H1 (cell line): ENCODE measurements at regions not wholly inside any gene's neighbourhood (a gene's known extent, or its start where the extent isn't known, plus 50 kb on each side); places are given as distances from the start of the nearest gene placed in this dataset.

Experiments
- CTCF ChIA-PET: fragments of 300-600 bp; sonication (Branson Sonifier 250); formaldehyde crosslinking; loops from one replicate; lab custom pipeline; 2021; ENCODE audit not compliant: partially characterized antibody; lab: Charles Lee
- POLR2A ChIA-PET: fragments of 300-600 bp; sonication (Branson Sonifier 250); formaldehyde crosslinking; loops from one replicate; lab custom pipeline; 2021; ENCODE audit warnings: inconsistent platforms; ENCODE audit not compliant: partially characterized antibody; lab: Charles Lee
- DNase-seq, 2 experiments: peaks; one replicate each; pipeline versions ENCODE4 v3.0.0 to v3.0.0-alpha.2; 2010 to 2022; ENCODE audit warnings: low spot score in 2 of 2, low read depth in 1 of 2, mixed read lengths in 1 of 2
- FAIRE-seq: peaks from 2 replicates; lab custom pipeline; 2011; peaks lifted over from hg19 to GRCh38; lab: Jason Lieb, UNC
- H2AFZ ChIP-seq: 2 replicates; pipeline ENCODE4 v1.8.1; 2012; ENCODE audit warnings: low read length, inconsistent platforms
- H2AK5ac ChIP-seq: 2 replicates; pipeline ENCODE4 v1.6.1; 2013; ENCODE audit warnings: low read depth, low read length
- H2BK120ac ChIP-seq: replicated peaks from 2 replicates; pipeline ENCODE3; 2013; ENCODE audit warnings: low read depth, low read length, inconsistent platforms
- H2BK12ac ChIP-seq: 2 replicates; pipeline ENCODE4 v1.6.1; 2013; ENCODE audit warnings: low read depth, low read length
- H2BK15ac ChIP-seq: 2 replicates; pipeline ENCODE4 v1.6.1; 2013; ENCODE audit warnings: low read length
- H2BK20ac ChIP-seq: 2 replicates; pipeline ENCODE4 v1.6.1; 2013; ENCODE audit warnings: low read length
- H2BK5ac ChIP-seq: 2 replicates; pipeline ENCODE4 v1.6.1; 2013; ENCODE audit warnings: low read depth, low read length
- H3K14ac ChIP-seq: 2 replicates; pipeline ENCODE4 v1.6.1; 2013; ENCODE audit warnings: inconsistent platforms; ENCODE audit not compliant: insufficient read length
- H3K18ac ChIP-seq: 2 replicates; pipeline ENCODE4 v1.6.1; 2013; ENCODE audit warnings: low read length; ENCODE audit errors: extremely low read depth
- H3K23ac ChIP-seq: 2 replicates; pipeline ENCODE4 v1.6.1; 2013; ENCODE audit warnings: inconsistent platforms; ENCODE audit not compliant: insufficient read length
- H3K23me2 ChIP-seq: 2 replicates; pipeline ENCODE4 v1.6.1; 2013; ENCODE audit warnings: low read depth, low read length
- H3K27ac ChIP-seq: 2 replicates; pipeline ENCODE4 v1.6.1; 2011; ENCODE audit warnings: low read depth, low read length, inconsistent platforms
- H3K27me3 ChIP-seq, 4 experiments: replicated peaks in 1 of 4; 1 replicate in 1 of 4; 2 replicates in 3 of 4; pipeline versions ENCODE4 v1.6.1 to v1.8.1; 2011 to 2013; ENCODE audit warnings: low read length in 3 of 4, mild to moderate bottlenecking in 3 of 4, inconsistent platforms in 2 of 4, mixed read lengths in 2 of 4, moderate library complexity in 1 of 4; ENCODE audit not compliant: control insufficient read depth in 3 of 4, insufficient read depth in 3 of 4; ENCODE audit errors: extremely low read depth in 1 of 4
- H3K36me3 ChIP-seq, 4 experiments: 2 replicates each; pipeline versions ENCODE4 v1.6.1 to v1.8.1; 2011 to 2013; ENCODE audit warnings: mild to moderate bottlenecking in 4 of 4, low read length in 3 of 4, moderate library complexity in 2 of 4, control low read depth in 1 of 4, inconsistent platforms in 1 of 4; ENCODE audit not compliant: insufficient read depth in 4 of 4, control insufficient read depth in 2 of 4
- H3K4ac ChIP-seq: replicated peaks from 2 replicates; pipeline ENCODE3; 2013; ENCODE audit warnings: low read length, low read depth, mixed read lengths, inconsistent platforms; ENCODE audit not compliant: insufficient read length
- H3K4me1 ChIP-seq, 4 experiments: replicated peaks in 1 of 4; 1 replicate in 1 of 4; 2 replicates in 3 of 4; pipeline versions ENCODE4 v1.6.1 to v1.8.1; 2011 to 2013; ENCODE audit warnings: low read length in 3 of 4, inconsistent platforms in 2 of 4, mixed read lengths in 1 of 4; ENCODE audit not compliant: insufficient read depth in 4 of 4, control insufficient read depth in 3 of 4
- H3K4me2 ChIP-seq, 2 experiments: 2 replicates each; pipeline versions ENCODE4 v1.6.1 to v1.8.1; 2011 to 2013; ENCODE audit warnings: low read depth in 2 of 2, low read length in 2 of 2, control low read depth in 1 of 2, inconsistent platforms in 1 of 2, mild to moderate bottlenecking in 1 of 2; ENCODE audit not compliant: insufficient read depth in 1 of 2
- H3K4me3 ChIP-seq, 4 experiments: fragments of 200-600, 300-600 bp in 1 of 4; sonication (generic), shearing (Covaris generic), sonication (Bioruptor Twin) in 1 of 4; 2 replicates each; pipeline versions ENCODE4 v1.5.1 to v1.8.1; 2011 to 2016; ENCODE audit warnings: low read length in 4 of 4, low read depth in 3 of 4, control low read depth in 2 of 4, inconsistent platforms in 2 of 4, mild to moderate bottlenecking in 2 of 4, mixed read lengths in 1 of 4, moderate library complexity in 1 of 4; ENCODE audit not compliant: insufficient read depth in 2 of 4; ENCODE audit errors: extremely low read depth in 1 of 4
- H3K56ac ChIP-seq: replicated peaks from 2 replicates; pipeline ENCODE3; 2013; ENCODE audit warnings: low read depth, mild to moderate bottlenecking, mixed read lengths, low read length, inconsistent platforms; ENCODE audit not compliant: insufficient read length
- H3K79me1 ChIP-seq: 2 replicates; pipeline ENCODE4 v1.6.1; 2013; ENCODE audit warnings: low read depth, low read length, control low read depth
- H3K79me2 ChIP-seq, 2 experiments: 2 replicates each; pipeline versions ENCODE4 v1.6.1 to v1.8.1; 2012 to 2013; ENCODE audit warnings: low read length in 2 of 2, mild to moderate bottlenecking in 2 of 2, inconsistent platforms in 1 of 2; ENCODE audit not compliant: insufficient read depth in 2 of 2, control insufficient read depth in 1 of 2
- H3K9ac ChIP-seq, 4 experiments: replicated peaks in 1 of 4; 1 replicate in 1 of 4; 2 replicates in 3 of 4; pipeline versions ENCODE4 v1.6.1 to v1.8.1; 2011 to 2013; ENCODE audit warnings: low read depth in 3 of 4, low read length in 3 of 4, control low read depth in 2 of 4, mild to moderate bottlenecking in 2 of 4, moderate library complexity in 2 of 4, inconsistent platforms in 1 of 4; ENCODE audit errors: extremely low read depth in 1 of 4
- H3K9me3 ChIP-seq, 2 experiments: 2 replicates each; pipeline versions ENCODE4 v1.6.1 to v1.8.1; 2012 to 2013; ENCODE audit warnings: mild to moderate bottlenecking in 2 of 2, moderate library complexity in 2 of 2, control low read depth in 1 of 2, inconsistent platforms in 1 of 2, low read depth in 1 of 2, low read length in 1 of 2, mixed read lengths in 1 of 2; ENCODE audit not compliant: insufficient read depth in 2 of 2
- H4K20me1 ChIP-seq, 2 experiments: replicated peaks in 1 of 2; 2 replicates each; pipeline versions ENCODE3 to v1.8.1; 2011 to 2013; ENCODE audit warnings: inconsistent platforms in 2 of 2, low read length in 2 of 2, mild to moderate bottlenecking in 1 of 2; ENCODE audit not compliant: insufficient read depth in 2 of 2, control insufficient read depth in 1 of 2
- H4K5ac ChIP-seq: 2 replicates; pipeline ENCODE4 v1.6.1; 2013; ENCODE audit warnings: low read length, low read depth, mixed read lengths, inconsistent platforms; ENCODE audit not compliant: insufficient read length
- H4K8ac ChIP-seq: 2 replicates; pipeline ENCODE4 v1.8.0; 2013; ENCODE audit warnings: mild to moderate bottlenecking, moderate library complexity, low read length, inconsistent platforms; ENCODE audit not compliant: insufficient read depth; ENCODE audit errors: extremely low read depth
- H4K91ac ChIP-seq: replicated peaks from 2 replicates; pipeline ENCODE3; 2013; ENCODE audit warnings: low read length, mixed read lengths, inconsistent platforms; ENCODE audit not compliant: insufficient read length
- BACH1 ChIP-seq: IDR thresholded peaks from 2 replicates; pipeline ENCODE4 v1.6.1; 2012; ENCODE audit warnings: low read length, improper control_type of control experiment
- CBX5 ChIP-seq: fragments of 300-800, 300-1000 bp; sonication (generic); IDR thresholded peaks from 2 replicates; pipeline ENCODE4 v1.7.1; 2016; ENCODE audit warnings: antibody characterized with exemption, low read length, low read depth
- CHD2 ChIP-seq: IDR thresholded peaks from 2 replicates; pipeline ENCODE4 v1.6.1; 2012; ENCODE audit warnings: low read length, improper control_type of control experiment
- EGR1 ChIP-seq: IDR thresholded peaks from 2 replicates; pipeline ENCODE4 v1.6.1; 2011; ENCODE audit warnings: low read depth, low read length, borderline replicate concordance
- KDM1A ChIP-seq: fragments of 200-600, 300-600 bp; sonication (generic); IDR thresholded peaks from 2 replicates; pipeline ENCODE4 v1.7.1; 2016; ENCODE audit warnings: mild to moderate bottlenecking, low read length, borderline replicate concordance
- POLR2AphosphoS5 ChIP-seq: IDR thresholded peaks from 2 replicates; pipeline ENCODE4 v1.6.1; 2011; ENCODE audit warnings: low read depth, low read length
- SAP30 ChIP-seq: fragments of 300-600 bp; sonication (generic); IDR thresholded peaks from 2 replicates; pipeline ENCODE4 v1.7.1; 2012; ENCODE audit warnings: low read length, moderate library complexity, mild to moderate bottlenecking, inconsistent platforms; ENCODE audit not compliant: insufficient read depth, insufficient replicate concordance
- SIX5 ChIP-seq: IDR thresholded peaks from 2 replicates; pipeline ENCODE4 v1.6.1; 2011; ENCODE audit warnings: mild to moderate bottlenecking, low read depth, low read length
- SUZ12 ChIP-seq: fragments of 200-600 bp; sonication (generic); IDR thresholded peaks from 2 replicates; pipeline ENCODE4 v1.6.1; 2012; ENCODE audit warnings: mild to moderate bottlenecking, inconsistent platforms, low read length, moderate library complexity, mixed read lengths
- TEAD4 ChIP-seq: IDR thresholded peaks from 2 replicates; pipeline ENCODE4 v1.6.1; 2012; ENCODE audit warnings: low read depth, low read length, inconsistent platforms, mixed read lengths
- WGBS, 2 experiments: shearing (Covaris generic) in 1 of 2; methylation state at CpG; one replicate each; pipeline versions ENCODE4 v1.1.6 to v1.1.7; 2013 to 2015; ENCODE audit warnings: low lambda C conversion rate in 2 of 2, mixed read lengths in 2 of 2, inconsistent platforms in 1 of 2, low coverage in 1 of 2, missing lambda C conversion rate in 1 of 2; ENCODE audit not compliant: insufficient replicate concordance in 2 of 2, insufficient coverage in 1 of 2, insufficient read length in 1 of 2; ENCODE audit errors: extremely low coverage in 1 of 2, missing lambda C conversion rate in 1 of 2; 5-methylcytosine and 5-hydroxymethylcytosine counted together
- TF ChIP-seq, protein P1 (sequence below): IDR thresholded peaks from 2 replicates; pipeline ENCODE4 v1.6.1; 2011; ENCODE audit warnings: low read depth, mild to moderate bottlenecking, low read length; ENCODE audit not compliant: insufficient read depth
- TF ChIP-seq, protein P2 (sequence below): IDR thresholded peaks from 2 replicates; pipeline ENCODE4 v1.6.1; 2012; ENCODE audit warnings: inconsistent platforms

DNA sequence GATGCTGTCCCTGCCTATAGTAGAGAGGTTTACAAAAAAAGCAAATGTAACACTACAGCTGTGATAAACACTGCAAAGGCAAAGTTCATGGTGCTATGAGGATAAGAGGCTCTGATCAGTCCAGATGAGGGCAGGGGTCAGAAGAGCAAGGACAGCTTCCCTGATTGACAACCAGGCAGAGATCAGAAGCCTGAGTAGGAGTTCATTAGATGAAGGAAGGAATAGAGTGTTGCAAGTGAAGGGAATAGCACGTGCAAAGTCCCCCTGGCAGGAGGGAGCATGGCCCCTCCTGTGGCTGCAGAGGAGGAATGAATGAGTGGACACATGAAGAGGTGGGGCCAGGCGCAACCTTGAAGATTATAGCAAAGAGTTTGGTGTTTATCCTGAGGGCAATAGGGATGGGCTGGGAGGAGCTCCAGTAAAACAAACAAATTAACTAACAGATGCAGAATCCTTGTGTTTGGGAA, 208.4 kb upstream of the IRX5 start:
- Histone ChIP-seq H2AK5ac (no peak overlapping the region), H2BK20ac (no peak overlapping the region), H2BK15ac (no peak overlapping the region), H2BK120ac (no peak overlapping the region), H3K9ac (no peak overlapping the region), H3K27me3 (no peaks in the 10 kb centered on the region), H3K56ac (no peak overlapping the region), H3K4me2 (no peak overlapping the region), H2BK5ac (no peak overlapping the region), H3K4me3 (no peak overlapping the region), H3K4ac (no peak overlapping the region), H3K18ac (no peak overlapping the region), H3K23me2 (no peaks in the 10 kb centered on the region), H4K20me1 (no peaks in the 10 kb centered on the region), H3K14ac (no peak overlapping the region), H3K9me3 (no peaks in the 10 kb centered on the region), H2BK12ac (no peak overlapping the region), H3K79me1 (no peaks in the 10 kb centered on the region), H3K23ac (no peak overlapping the region), H3K36me3 (no peaks in the 10 kb centered on the region), H3K79me2 (no peaks in the 10 kb centered on the region), H3K27ac (no peak overlapping the region), H4K91ac (no peak overlapping the region), H4K5ac (no peak overlapping the region), H2AFZ (no peak overlapping the region), H4K8ac (no peak overlapping the region), H3K4me1 (no peaks in the 10 kb centered on the region)
- POLR2A ChIA-PET, result no interaction called here
- CTCF ChIA-PET, result interaction anchor here (1.2 kb wide), 1 partner anchor 235 kb away, joined by 5 read pairs; no protein-coding TSS in a partner anchor
- TF ChIP-seq KDM1A (no peak), TEAD4 (no peak), CHD2 (no peak), BACH1 (no peak), SAP30 (no peak), POLR2AphosphoS5 (no peak), SUZ12 (no peak), SIX5 (no peak), CBX5 (no peak), EGR1 (no peak)
- TF ChIP-seq, protein P1, sequence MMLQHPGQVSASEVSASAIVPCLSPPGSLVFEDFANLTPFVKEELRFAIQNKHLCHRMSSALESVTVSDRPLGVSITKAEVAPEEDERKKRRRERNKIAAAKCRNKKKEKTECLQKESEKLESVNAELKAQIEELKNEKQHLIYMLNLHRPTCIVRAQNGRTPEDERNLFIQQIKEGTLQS, result no peak
- TF ChIP-seq, protein P2, sequence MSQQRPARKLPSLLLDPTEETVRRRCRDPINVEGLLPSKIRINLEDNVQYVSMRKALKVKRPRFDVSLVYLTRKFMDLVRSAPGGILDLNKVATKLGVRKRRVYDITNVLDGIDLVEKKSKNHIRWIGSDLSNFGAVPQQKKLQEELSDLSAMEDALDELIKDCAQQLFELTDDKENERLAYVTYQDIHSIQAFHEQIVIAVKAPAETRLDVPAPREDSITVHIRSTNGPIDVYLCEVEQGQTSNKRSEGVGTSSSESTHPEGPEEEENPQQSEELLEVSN, result no peak
- DNase-seq (no peak), FAIRE-seq (no peak)
- WGBS, 2 experiments, result 69% methylated on average over 2 of the region's 2 CpGs; no CpG with 5 or more reads in 1 of the 2 experiments
